Activated naive CD4-positive, alpha-beta T cell treated with anti-CD3 and anti-CD28 coated beads, Interleukin-2, amount 50 U/mL, for 72 hours (primary cell): ENCODE measurements at regions not wholly inside any gene's neighbourhood (a gene's known extent, or its start where the extent isn't known, plus 50 kb on each side); places are given as distances from the start of the nearest gene placed in this dataset.
"Not testable (repeated sequence)": the region's sequence is repeated elsewhere in the genome, so short reads cannot be mapped to it uniquely, and the experiment has no call there.

ENCODE experiments used
- ATAC-seq, 2 donors: fragments of 150-1000 bp; cut with Tn5 transposase; 2 replicates each; pipeline ENCODE4 v1.10.0; 2021; ENCODE audit warnings: mild to moderate bottlenecking in 2 of 2, moderate library complexity in 2 of 2
- DNase-seq, 2 donors: peaks; one replicate each; pipeline ENCODE4 v3.0.0; 2021 to 2022; ENCODE audit warnings: low spot score in 2 of 2
- H3K27ac Mint-ChIP-seq, 2 donors: one replicate each; pipeline ENCODE4 v1.8.0; 2022; ENCODE audit warnings: mild to moderate bottlenecking in 2 of 2, mixed read lengths in 2 of 2
- H3K36me3 Mint-ChIP-seq, 2 donors: one replicate each; pipeline ENCODE4 v1.8.0; 2022; ENCODE audit warnings: mixed read lengths in 2 of 2
- H3K9me3 Mint-ChIP-seq, 2 donors: one replicate each; pipeline ENCODE4 v1.8.0; 2022; ENCODE audit warnings: mixed read lengths in 2 of 2

- no peak overlapping the region for H3K27ac Mint-ChIP-seq
- DNase-seq: no peak
- H3K36me3 Mint-ChIP-seq: no peaks in the 10 kb centered on the region
- H3K9me3 Mint-ChIP-seq: peaks cover 11 to 19% of the 10 kb centered on the region in 2 donors
- no peak for ATAC-seq
Measured at GRCh38 chr11:90732486-90732885, 509.6 kb upstream of the CHORDC1 start.

- H3K27ac Mint-ChIP-seq: no peak overlapping the region
- H3K36me3 Mint-ChIP-seq: peaks cover 0 to 3% of the 10 kb centered on the region in 2 donors
- ATAC-seq (no peak), DNase-seq (no peak)
- peaks cover 0 to 7% of the 10 kb centered on the region in 2 donors for H3K9me3 Mint-ChIP-seq
Measured at GRCh38 chr11:90723475-90723874, 500.6 kb upstream of the CHORDC1 start.

GRCh38 chr11:90722552-90723190, 499.8 kb upstream of the CHORDC1 start:
- H3K9me3 Mint-ChIP-seq: peaks cover 0 to 6% of the 10 kb centered on the region in 2 donors
- no peak for DNase-seq
- H3K36me3 Mint-ChIP-seq: peaks cover 0 to 6% of the 10 kb centered on the region in 2 donors
- H3K27ac Mint-ChIP-seq: no peak overlapping the region
- ATAC-seq: no peak

- no peak for DNase-seq
Measured at GRCh38 chr11:90717522-90717921, 494.7 kb upstream of the CHORDC1 start.

GRCh38 chr11:90705661-90706060, 482.8 kb upstream of the CHORDC1 start:
- Mint-ChIP-seq H3K27ac (no peak overlapping the region), H3K9me3 (peaks cover 0 to 8% of the 10 kb centered on the region in 2 donors), H3K36me3 (no peaks in the 10 kb centered on the region)
- DNase-seq: no peak
- ATAC-seq: no peak

More at GRCh38 chr11:90717522-90717921, 494.7 kb upstream of the CHORDC1 start:
- H3K27ac Mint-ChIP-seq: no peak overlapping the region
- ATAC-seq: no peak
- H3K36me3 Mint-ChIP-seq: peaks cover 0 to 6% of the 10 kb centered on the region in 2 donors
- H3K9me3 Mint-ChIP-seq: peaks cover 17 to 20% of the 10 kb centered on the region in 2 donors

GRCh38 chr11:90704510-90704909, 481.7 kb upstream of the CHORDC1 start:
- no peaks in the 10 kb centered on the region for H3K36me3 Mint-ChIP-seq
- H3K9me3 Mint-ChIP-seq: peaks cover 0 to 8% of the 10 kb centered on the region in 2 donors
- DNase-seq (no peak), ATAC-seq (no peak)
- no peak overlapping the region for H3K27ac Mint-ChIP-seq

- peaks cover 0 to 8% of the 10 kb centered on the region in 2 donors for H3K9me3 Mint-ChIP-seq
- DNase-seq (no peak), ATAC-seq (no peak)
- H3K36me3 Mint-ChIP-seq: no peaks in the 10 kb centered on the region
- no peak overlapping the region for H3K27ac Mint-ChIP-seq
Measured at GRCh38 chr11:90701716-90702115, 478.9 kb upstream of the CHORDC1 start.

GRCh38 chr11:90700789-90701439, 478.1 kb upstream of the CHORDC1 start:
- Mint-ChIP-seq H3K36me3 (no peaks in the 10 kb centered on the region), H3K27ac (no peak overlapping the region), H3K9me3 (peaks cover 0 to 5% of the 10 kb centered on the region in 2 donors)
- ATAC-seq (no peak), DNase-seq (no peak)

GRCh38 chr11:90699791-90700400, 477.0 kb upstream of the CHORDC1 start:
- no peak overlapping the region for H3K27ac Mint-ChIP-seq
- no peak for DNase-seq
- peaks cover 0 to 7% of the 10 kb centered on the region in 2 donors for H3K9me3 Mint-ChIP-seq
- no peak for ATAC-seq
- H3K36me3 Mint-ChIP-seq: no peaks in the 10 kb centered on the region

GRCh38 chr11:90698238-90698637, 475.4 kb upstream of the CHORDC1 start:
- H3K27ac Mint-ChIP-seq: no peak overlapping the region
- H3K36me3 Mint-ChIP-seq: no peaks in the 10 kb centered on the region
- DNase-seq: no peak
- no peak for ATAC-seq
- peaks cover 1 to 14% of the 10 kb centered on the region in 2 donors for H3K9me3 Mint-ChIP-seq

- H3K9me3 Mint-ChIP-seq: peaks cover 12 to 13% of the 10 kb centered on the region in 2 donors
- not testable (repeated sequence) for ATAC-seq, H3K27ac Mint-ChIP-seq, H3K36me3 Mint-ChIP-seq, DNase-seq
Measured at GRCh38 chr11:90675496-90675895, 452.6 kb upstream of the CHORDC1 start.

- Mint-ChIP-seq H3K9me3 (peaks cover 6 to 9% of the 10 kb centered on the region in 2 donors), H3K27ac (no peak overlapping the region), H3K36me3 (no peaks in the 10 kb centered on the region)
- ATAC-seq (no peak), DNase-seq (no peak)
Measured at GRCh38 chr11:90669094-90669493, 446.2 kb upstream of the CHORDC1 start.

GRCh38 chr11:90668502-90668901, 445.7 kb upstream of the CHORDC1 start:
- no peaks in the 10 kb centered on the region for H3K36me3 Mint-ChIP-seq
- no peak overlapping the region for H3K27ac Mint-ChIP-seq
- no peak for DNase-seq
- ATAC-seq: no peak
- peaks cover 6 to 9% of the 10 kb centered on the region in 2 donors for H3K9me3 Mint-ChIP-seq

GRCh38 chr11:90661233-90661632, 438.4 kb upstream of the CHORDC1 start:
- no peaks in the 10 kb centered on the region for H3K36me3 Mint-ChIP-seq
- H3K9me3 Mint-ChIP-seq: peaks cover 0 to 9% of the 10 kb centered on the region in 2 donors
- no peak for DNase-seq
- no peak for ATAC-seq
- H3K27ac Mint-ChIP-seq: no peak overlapping the region

- DNase-seq (no peak), ATAC-seq (no peak)
- Mint-ChIP-seq H3K27ac (no peak overlapping the region), H3K36me3 (no peaks in the 10 kb centered on the region), H3K9me3 (no peaks in the 10 kb centered on the region)
Measured at GRCh38 chr11:90656171-90656570, 433.3 kb upstream of the CHORDC1 start.

- no peaks in the 10 kb centered on the region for H3K36me3 Mint-ChIP-seq
- no peak for DNase-seq
Measured at GRCh38 chr11:90650153-90650552, 427.3 kb upstream of the CHORDC1 start.

GRCh38 chr11:90646706-90647105, 423.9 kb upstream of the CHORDC1 start:
- DNase-seq (no peak), ATAC-seq (no peak)
- Mint-ChIP-seq H3K27ac (no peak overlapping the region), H3K36me3 (no peaks in the 10 kb centered on the region), H3K9me3 (peaks cover 0 to 11% of the 10 kb centered on the region in 2 donors)

More at GRCh38 chr11:90650153-90650552, 427.3 kb upstream of the CHORDC1 start:
- ATAC-seq: no peak
- Mint-ChIP-seq H3K9me3 (peaks cover 0 to 8% of the 10 kb centered on the region in 2 donors), H3K27ac (no peak overlapping the region)
